ENCODE measurements at regions not wholly inside any gene's neighbourhood (a gene's known extent, or its start where the extent isn't known, plus 50 kb on each side); places are given as distances from the start of the nearest gene placed in this dataset.

GRCh38 chr2:153386481-153386897 is 92.1 kb downstream of the RPRM start:
- no peak for TF ChIP-seq POLR2A (IDR thresholded peaks at IDR 0.05)
- TF ChIP-seq CTCF (IDR thresholded peaks at IDR 0.05), result no peak
- TF ChIP-seq POLR2AphosphoS5 (IDR thresholded peaks at IDR 0.05), result no peak
- no peak for TF ChIP-seq EP300 (IDR thresholded peaks at IDR 0.05)
